HG03135 (cell line): ENCODE measurements at regions not wholly inside any gene's neighbourhood (a gene's known extent, or its start where the extent isn't known, plus 50 kb on each side); places are given as distances from the start of the nearest gene placed in this dataset.
"Not testable (repeated sequence)": the region's sequence is repeated elsewhere in the genome, so short reads cannot be mapped to it uniquely, and the experiment has no call there.

ENCODE experiments used
- ATAC-seq: cut with Tn5 transposase; IDR thresholded peaks from one replicate; pipeline ENCODE4 v1.9.1; 2021; ENCODE audit warnings: mild to moderate bottlenecking, moderate library complexity; ENCODE audit not compliant: unreplicated experiment

DNA sequence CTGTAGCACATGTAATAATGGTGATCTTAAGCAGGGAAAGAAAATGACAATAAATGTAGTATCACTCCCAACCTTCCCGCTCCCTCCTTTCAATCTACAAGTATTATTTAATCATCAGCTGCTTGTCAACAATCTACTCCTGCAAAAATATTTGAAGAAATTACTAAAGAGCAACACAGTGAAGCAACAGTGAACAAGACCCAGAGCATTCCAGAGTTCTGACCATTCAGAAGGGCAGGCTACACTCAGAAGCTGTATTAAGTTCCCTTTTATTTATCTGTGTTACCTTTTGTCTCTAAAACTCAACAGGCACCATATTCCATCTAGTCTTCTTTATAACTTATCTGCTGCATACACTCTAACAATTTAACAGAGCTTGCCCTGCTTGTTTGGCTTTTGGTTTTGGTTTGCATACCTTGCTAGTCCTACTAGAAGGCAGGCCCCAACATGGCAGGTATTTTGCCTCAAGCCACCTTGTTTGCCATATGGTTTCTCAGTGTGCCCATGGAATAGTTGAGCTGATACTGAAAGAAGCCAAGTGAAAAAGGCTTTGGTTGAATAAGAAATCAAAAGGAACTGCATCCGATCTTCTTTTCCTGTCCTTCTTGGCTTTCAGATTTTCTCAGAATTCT lies 253.9 kb downstream of the CEMIP2 start:
- no peak for ATAC-seq

DNA sequence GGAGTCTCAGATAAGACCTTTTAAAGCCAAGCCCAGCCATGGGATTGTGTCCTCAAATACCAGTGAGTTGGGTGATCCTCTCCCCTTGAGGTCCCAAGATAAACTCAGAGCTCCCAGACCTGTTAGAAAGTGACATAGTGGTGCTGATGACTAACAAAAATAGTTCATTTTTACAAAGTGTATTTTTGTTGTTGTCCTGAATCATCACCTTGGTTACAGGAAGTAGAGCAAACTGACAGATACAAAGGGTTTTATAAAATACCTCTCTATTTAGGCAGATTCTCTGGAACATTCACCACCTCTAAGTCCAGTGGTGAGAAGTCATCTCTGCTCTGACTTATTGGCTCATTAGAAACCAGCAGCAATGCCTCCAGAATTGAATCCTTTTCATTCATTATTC lies 259.3 kb downstream of the CEMIP2 start:
- ATAC-seq: no peak

DNA sequence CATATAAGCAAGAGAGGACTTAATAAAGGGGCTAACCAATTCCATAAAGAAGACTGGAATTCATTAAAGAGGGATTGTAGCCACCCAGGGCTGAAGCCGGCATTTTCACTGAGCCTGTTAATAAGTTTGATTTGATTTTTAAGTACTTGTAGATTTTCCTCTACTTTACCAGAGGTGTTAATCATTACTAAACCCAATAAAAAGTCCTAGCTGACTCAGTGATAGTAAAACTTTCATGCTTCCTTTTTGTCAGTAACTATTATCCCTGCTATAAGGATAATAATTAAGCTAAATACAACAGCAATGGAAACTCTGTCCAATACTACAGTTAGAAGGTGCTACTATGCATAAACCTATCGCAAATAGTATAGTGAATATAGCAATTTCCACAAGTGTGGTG lies 260.2 kb downstream of the CEMIP2 start:
- not testable (repeated sequence) for ATAC-seq

DNA sequence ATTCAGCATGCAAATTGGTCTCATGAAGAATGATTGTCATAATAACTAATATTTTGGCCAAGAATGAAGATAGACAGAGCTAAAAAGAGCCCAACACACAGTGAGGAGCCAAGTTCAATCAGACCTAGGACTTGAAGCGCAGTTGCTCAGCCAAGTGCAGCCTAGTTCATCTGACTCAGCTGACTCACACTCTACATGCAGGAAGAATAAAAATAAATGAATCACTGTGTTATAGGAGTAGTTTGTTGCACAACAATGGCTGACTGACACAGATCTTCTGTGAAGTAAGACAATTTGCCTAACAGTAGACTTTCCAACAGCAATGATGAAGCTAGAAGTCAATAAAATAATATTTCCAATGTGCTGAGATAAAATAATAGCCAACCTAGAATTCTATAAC lies 261.5 kb downstream of the CEMIP2 start:
- ATAC-seq: no peak

DNA sequence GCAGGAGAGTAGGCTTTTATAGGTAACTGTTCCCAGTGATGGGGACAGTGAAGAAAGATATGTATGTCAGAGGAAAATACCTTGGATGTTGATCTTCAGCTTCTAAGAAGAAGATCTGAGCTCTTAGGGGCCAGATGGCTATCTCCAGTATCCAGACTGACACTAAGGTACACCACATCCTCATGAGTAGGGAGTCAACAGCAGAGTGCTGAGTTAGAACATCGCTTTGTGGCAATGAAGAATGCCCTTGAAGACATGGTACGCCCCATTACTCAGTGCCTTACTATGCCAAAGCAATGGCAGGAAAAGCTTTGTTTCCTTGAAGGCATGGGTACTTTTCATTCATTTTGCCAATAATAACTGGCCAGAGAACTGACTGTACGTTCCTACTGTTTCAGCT lies 263.7 kb downstream of the CEMIP2 start:
- ATAC-seq: no peak

DNA sequence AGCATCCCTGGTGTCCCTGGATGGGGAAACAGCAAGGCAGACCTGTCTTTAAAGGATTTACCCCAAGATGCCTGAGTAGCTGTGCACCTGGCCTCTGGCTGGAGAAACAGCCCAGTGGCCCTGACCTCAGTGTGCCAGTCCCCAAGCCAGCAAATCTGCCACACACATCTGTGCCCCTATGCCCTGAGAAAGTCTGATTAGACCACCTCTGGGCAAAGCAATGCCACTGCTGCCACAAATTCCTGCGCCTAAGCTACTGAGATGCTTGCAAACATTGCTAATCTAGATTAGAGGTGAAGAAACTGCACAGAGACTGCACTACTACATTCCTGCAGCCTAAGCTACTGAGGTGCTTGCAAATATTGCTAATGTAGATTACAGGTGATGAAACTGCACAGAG lies 269.6 kb downstream of the CEMIP2 start:
- no peak for ATAC-seq

DNA sequence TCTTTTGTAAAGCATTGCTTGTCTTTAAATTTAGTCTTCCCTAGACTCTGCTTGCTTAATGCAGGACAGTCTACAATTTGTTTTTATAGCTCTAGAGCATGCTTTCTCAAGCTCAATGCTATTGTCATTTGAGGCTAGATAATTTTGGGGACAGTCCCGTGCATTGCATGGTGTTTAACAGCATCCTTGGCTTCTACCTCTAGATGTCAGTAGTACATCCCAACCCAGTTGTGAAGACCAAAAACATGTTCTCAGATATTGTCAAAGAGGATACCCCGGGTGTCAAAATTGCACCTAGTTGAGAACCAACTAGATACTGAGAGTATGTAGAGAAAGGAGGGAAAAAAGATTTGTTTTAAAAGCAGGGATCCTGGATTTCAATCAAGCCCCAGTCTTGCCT lies 277.5 kb downstream of the CEMIP2 start:
- ATAC-seq: peak; percentile 66

DNA sequence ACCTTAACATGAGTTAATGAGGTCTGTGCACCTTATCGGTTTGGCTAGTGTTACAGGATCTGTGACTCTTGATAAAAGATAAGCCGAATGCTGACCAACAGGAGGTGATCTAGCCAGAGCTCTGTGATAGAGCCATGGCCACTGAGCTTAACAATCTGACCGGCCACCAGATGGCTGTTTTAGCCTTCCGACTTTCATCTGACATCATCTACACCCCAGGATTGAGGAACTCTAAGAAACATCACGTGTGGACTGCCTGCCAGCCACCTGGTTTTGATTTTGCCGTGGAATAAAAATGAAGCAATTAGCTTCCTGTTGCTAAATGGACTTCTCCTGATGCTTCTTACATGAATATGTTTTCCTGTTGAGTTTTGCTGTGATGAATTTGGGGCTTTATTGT lies 281.3 kb downstream of the CEMIP2 start:
- no peak for ATAC-seq

DNA sequence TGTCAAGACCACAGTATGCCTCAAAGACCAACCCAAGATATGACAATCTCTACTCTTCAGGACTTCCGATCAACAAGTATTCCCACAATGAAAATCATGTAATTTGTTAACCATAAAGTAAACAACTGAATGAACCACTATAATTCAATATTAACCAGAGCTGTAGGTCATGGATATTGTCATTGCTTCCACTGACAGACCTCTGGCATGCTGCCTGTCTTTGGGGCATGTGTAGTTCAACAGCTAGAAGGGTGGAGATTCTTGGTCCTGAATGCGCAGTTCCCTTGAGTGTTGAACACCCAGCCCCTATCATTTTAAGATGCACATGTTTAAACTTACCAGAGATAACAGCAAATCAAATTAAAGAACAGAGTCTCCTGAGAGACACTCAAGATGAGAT lies 283.0 kb downstream of the CEMIP2 start:
- ATAC-seq: no peak

DNA sequence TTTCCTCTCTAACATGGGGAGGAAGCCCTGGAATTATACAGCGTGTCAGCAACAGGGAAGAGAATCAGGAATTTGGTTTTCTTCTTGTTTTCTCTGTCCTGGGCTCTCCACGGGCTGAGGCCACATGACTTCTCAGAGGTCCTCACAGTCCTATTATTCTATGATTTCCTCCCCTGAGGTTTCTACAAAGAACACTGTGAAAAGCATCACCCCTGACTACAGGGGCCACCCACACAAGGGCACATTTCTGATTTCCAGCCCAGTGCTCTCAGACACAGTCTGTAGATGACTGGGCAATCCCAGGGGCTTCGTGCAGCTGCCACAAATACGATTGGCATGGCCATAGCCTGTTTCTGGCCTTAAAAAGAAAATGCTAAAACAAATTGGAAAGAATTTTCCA lies 284.9 kb downstream of the CEMIP2 start:
- ATAC-seq: no peak

DNA sequence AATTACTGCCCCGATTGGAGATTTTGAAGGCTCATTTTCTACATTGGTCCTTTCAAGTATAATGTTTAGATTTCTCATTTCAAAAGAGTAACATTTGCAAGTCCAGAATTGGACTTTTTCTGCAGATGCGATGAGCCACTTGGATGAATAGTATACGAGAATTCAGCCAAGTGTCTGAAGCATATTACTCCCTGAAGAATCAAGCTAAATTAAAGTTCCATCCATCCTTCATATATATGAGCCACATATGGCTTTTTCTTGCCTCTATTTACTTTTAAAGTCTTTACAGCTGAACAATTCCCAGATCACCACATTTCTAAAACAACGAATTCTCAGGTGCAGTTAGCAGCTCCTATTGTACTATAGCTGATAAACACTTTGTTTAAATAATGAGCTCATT lies 288.7 kb downstream of the CEMIP2 start:
- no peak for ATAC-seq

DNA sequence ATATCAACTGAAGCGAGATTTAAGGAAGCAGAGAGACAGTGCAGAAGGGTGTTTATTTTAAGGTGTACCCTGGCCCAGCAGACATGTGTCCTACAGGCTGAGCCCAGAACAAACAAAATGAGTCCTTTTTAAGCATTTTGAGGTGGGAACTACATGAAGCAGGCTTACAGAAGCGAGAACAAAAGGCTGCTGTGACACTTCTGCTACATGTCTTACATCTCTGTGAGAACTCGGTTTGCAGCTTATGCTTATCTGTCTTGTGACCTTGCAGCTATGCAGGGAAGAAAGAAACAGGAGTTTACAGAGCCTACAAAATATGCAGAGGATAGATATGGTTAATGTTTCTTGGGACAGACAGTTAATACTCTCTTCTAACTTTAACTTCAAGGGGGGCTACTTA lies 295.9 kb downstream of the CEMIP2 start:
- ATAC-seq: no peak

DNA sequence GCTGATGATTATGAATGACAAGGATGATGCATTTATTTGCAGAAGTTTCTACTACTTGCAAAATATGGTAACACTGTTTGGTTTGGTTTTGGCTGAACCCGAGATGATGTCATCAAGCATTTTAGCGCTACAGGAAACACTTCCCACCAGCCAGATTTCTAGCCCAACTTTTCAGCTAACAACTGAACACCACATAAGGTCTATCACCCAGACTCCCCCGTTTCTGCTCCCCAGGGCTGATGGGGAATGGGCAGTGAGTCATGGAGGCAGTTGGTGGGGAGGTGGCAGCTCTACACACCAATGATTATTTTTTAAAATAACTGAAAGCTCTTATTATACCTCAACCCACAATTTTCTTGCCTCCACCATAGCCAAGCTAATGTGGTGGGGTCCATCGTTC lies 302.9 kb downstream of the CEMIP2 start:
- ATAC-seq: no peak

DNA sequence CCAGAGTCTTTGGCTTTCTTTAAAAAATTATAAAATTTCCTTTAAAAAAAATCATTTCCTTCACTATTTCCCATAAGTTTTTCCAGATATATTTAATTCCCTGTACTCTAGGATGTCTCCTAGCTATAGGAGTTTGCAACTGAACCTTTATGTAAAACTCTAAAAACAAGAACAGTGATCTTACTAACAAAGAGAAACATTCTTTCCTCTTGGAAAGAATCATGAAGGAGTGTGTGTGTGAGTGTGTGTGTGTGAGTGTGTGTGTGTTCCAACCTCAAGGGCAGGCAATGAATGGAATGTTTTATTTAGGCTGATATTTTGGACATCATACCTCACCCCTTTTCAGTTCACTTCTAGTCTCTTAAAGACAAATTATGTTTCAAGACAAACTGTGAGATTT lies 309.2 kb downstream of the CEMIP2 start:
- no peak for ATAC-seq

DNA sequence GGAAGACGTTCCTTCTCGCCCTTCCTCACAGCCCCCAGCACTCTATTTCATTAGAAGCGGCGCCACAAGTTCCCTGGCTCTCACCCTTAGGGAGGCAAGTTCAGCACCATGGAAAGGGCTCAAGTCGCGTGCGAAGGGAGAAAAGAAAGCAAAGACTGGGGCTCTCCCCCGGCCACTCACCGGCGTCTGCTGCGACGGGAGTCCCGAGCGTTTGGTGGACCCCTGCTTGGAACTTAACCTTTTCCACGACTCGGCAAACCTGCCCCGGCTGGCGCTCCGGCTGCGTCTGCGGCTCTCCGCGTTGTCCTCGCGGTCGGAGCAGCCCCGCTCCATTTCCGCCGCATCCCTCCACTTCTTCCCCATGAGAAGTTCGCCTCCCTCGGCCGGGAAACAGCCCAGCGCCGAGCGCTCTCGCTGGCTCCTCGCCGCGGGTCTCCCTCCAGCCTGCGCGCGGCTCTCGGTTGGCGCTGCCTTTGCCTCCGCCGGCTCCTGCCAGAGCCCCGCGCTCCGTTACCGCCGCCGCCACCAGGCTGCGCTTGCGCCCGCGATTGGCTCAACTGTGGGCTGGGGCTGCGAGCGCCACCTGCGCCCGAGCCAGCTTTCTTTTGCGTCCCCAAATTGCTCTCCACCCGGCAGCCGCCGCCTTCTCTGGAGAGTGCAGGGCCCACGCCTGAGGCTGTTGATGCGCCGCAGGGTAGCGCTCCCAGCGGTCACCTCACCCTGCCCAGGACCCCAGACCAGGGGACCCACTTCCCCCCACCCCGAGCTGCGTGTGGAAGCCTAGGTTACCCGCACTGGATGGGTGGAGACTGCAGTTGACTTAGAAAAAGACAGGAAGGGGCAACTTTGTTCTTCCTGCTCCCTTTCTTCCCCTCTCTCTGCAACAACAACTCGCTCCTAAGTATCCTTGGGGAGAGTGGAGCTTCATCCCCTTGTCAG lies 321.6 kb downstream of the CEMIP2 start:
- ATAC-seq: peak; percentile 89

DNA sequence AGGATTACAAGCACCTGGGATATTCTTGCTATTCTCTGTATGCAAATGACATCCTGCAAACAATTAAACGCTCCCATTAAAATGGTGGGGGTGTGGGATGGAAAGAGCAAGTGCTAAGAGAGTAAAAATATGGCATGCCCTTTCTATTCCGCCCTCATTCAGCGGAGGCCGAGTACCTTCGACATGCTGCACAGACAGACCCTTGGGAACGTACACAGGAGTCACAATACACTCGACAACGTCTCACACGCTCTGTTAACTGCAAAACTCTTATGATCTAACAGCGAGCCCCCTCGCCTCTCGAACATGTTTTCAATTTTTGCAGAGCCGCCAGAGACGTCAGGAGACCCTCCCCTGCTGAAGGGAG lies 322.2 kb downstream of the CEMIP2 start:
- no peak for ATAC-seq

DNA sequence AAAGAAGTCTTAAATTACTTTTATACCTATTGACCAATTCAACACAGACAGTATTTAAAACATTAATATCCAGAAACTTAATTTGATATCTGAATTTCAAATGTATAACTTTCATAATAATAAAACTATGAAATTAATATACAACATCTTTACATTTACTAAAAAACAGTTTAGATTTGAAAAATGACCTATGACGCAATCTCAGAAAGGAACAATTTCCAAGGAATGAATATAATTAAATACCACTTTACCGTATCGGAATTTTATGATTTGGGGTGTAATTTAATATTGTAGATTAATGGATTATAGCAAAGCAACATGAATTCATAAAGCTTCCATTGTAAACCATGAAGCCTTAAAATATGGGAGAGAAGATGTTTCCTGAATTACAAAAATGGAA lies 321.5 kb upstream of the TRPM3 start:
- ATAC-seq: no peak

DNA sequence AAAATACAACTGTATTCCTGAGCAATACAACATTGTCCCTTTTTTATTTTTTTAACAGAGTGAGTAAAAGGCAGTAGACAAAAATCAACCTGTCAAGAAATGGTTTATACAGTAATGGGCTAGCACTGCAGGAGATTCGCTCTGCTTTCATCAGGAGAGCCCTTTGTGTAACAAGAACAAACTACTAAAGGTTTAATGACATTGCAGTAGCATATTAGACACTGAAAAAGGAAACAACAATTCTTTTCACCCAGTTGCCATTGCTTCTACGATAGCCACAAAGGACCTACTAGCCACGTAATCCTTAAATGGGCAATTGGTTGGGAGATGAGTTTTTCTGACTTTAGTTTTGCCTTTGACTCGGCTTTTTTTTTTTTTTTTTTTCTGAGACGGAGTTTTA lies 319.8 kb upstream of the TRPM3 start:
- no peak for ATAC-seq

DNA sequence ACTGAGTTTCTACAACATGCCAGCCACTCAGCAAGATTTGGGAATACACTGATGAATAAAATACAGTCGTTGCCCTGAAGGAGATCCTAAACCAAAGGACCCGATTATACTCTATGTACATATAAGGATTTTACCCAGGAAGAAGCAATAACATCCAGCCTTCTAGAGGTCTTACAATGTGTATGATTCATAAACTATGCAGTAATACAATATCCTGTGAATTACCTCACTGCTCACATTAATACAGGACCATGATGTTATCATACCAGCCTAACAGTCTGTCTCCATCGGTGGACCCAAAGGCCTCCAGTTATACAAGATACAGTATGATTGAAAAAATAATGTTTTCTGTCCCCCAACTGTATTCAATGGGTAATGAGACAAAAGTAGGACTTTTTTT lies 310.5 kb upstream of the TRPM3 start:
- no peak for ATAC-seq

DNA sequence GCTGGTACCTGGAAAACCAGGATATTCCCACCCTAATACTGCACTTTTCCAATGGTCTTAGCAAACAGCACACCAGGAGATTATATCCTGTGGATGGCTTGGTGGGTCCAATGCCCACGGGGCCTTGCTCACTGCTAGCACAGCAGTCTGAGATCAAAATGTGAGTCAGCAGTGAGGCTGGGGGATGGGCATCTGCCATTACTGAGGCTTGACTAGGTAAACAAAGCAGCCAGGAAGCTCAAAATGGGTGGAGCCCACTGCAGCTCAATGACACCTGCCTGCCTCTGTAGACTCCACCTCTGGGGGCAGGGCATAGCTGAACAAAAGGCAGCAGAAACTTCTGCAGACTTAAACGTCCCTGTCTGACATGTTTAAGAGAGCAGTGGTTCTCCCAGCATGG lies 285.9 kb upstream of the TRPM3 start:
- ATAC-seq: not testable (repeated sequence)

DNA sequence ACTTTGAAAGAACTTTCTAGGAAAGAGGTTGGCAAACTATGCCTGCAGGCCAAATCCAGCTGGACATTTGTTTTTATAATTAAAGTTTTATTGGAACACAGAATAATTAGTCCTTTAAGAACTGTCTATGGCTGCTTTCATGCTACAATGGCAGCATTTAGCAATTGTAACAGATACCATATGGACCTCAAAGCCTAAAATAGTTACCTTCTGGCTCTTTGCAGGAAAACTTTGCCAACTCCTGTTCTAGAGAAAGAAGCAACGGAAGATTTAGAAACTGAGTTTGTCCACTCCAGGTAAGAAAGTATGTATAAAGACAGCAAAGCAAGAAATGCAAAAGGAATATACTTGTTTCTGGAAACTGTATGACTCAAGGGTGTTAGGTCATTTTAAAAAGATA lies 281.7 kb upstream of the TRPM3 start:
- no peak for ATAC-seq

DNA sequence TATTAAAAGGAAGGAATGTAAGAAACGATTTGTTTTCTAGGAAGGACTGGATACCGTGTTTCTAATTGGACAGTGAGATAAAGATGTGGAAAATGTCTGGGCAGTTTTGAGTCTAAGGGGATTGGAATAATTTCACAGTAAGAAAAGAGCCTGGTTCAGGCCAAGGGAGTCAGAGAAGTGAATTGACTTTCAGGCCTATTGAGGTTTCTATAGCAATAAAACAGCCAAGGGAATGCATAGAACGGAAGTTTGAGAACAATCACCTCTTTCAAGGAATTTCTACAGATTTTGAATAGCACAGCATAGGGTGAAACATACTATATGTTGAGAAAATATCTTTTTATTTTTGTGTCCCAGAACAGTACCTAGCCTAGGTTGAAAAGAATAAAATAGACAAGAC lies 271.6 kb upstream of the TRPM3 start:
- no peak for ATAC-seq

DNA sequence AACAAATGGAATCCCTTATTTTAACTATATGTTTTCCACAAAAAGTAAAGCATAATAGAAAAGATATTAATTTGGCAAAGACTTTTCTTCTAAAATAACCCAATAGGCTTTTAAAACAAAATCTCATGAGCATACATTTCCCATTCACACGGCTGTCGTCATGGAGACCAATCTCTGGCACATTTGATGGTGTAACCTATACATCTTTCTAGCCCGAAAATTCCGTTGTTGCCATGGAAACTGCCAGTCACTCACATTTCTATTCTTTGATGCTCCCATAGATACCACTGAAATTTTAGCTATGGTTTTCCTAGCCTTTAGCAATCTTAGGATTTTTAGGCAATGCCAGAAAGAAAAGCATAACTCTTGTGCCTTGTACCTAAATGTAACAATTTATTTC lies 262.9 kb upstream of the TRPM3 start:
- ATAC-seq: no peak
